Endothelial cell of hepatic sinusoid (primary cell): ENCODE measurements at regions not wholly inside any gene's neighbourhood (a gene's known extent, or its start where the extent isn't known, plus 50 kb on each side); places are given as distances from the start of the nearest gene placed in this dataset.
"Not testable (repeated sequence)": the region's sequence is repeated elsewhere in the genome, so short reads cannot be mapped to it uniquely, and the experiment has no call there.

Source experiments
- in situ Hi-C: cut with HindIII; loops from 2 replicates; pipeline ENCODE4 v1.10.0; 2017; ENCODE audit warnings: low sequenced_read_pairs

GRCh38 chr9:31146485-31147166, 1237.8 kb upstream of the ACO1 start:
- in situ Hi-C loops = no loop called here

DNA sequence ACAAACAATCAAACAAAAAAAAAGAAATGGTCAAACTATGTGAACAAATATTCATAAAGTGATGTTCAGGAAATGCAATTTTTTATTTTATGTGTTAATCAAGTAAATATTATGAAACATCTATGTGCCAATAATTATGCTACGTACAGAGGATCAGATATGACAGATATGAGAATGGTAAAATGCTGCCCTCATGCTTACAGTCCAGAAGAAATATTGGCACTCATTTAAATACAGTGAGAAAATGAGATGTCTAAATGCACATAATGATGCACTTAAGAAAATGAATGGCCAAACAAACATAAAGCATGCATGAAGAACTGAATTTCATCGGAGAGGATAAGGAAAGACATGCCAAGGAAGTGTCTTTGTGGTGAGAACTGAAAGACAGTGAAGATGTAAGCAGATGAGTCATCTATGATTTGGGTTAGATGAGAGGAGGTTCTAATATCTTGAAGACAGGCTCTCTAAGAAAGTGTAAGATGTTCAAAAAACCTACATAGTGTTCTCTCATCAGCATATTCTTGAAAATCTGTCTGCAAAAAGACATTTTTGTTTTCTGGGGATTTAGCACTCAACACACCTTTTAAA, 1231.1 kb upstream of the ACO1 start:
- in situ Hi-C loops = no loop called here

- in situ Hi-C loops = no loop called here
Measured at GRCh38 chr9:31166516-31166915, 1217.9 kb upstream of the ACO1 start.

- in situ Hi-C loops = no loop called here
Measured at GRCh38 chr9:31168161-31168560, 1216.3 kb upstream of the ACO1 start.

DNA sequence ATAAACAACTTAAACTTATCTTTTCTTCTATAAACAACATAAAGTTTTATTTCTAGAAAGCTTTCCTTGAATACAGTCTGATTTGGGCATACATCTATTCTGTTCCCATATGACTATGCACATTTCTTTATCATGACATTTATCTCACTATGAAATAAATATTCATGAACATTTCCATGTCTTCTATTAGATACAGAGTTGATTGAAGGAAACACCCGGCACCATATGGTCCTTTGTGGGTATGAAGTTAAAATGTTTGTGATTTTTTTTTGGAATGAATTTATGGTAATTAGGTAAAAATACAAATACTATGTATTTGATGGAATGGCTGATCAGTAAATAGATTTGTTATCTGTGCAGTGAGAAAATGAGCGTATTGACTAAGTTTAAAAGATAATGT, 1209.8 kb upstream of the ACO1 start:
- in situ Hi-C loops = no loop called here

GRCh38 chr9:31183866-31184265, 1200.6 kb upstream of the ACO1 start:
- in situ Hi-C loops = no loop called here

GRCh38 chr9:31185831-31186230, 1198.6 kb upstream of the ACO1 start:
- in situ Hi-C loops = no loop called here

- in situ Hi-C loops = no loop called here
Measured at GRCh38 chr9:31188496-31188895, 1195.9 kb upstream of the ACO1 start.

GRCh38 chr9:31210978-31211570, 1173.4 kb upstream of the ACO1 start:
- in situ Hi-C loops = no loop called here

DNA sequence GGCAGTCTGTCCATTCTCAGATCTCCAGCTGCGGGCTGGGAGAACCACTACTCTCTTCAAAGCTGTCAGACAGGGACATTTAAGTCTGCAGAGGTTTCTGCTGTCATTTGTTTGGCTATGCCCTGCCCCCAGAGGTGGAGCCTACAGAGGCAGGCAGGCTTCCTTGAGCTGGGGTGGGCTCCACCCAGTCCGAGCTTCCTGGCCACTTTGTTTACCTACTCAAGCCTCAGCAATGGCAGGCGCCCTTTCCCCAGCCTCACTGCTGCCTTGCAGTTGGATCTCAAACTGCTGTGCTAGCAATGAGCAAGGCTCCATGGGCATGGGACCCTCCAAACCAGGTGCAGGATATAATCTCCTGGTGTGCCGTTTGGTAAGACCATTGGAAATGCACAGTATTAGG, 1154.5 kb upstream of the ACO1 start:
- in situ Hi-C loops = not testable (repeated sequence)

GRCh38 chr9:31232485-31232884, 1152.0 kb upstream of the ACO1 start:
- in situ Hi-C loops = no loop called here

- in situ Hi-C loops = no loop called here
Measured at GRCh38 chr9:31236344-31236743, 1148.1 kb upstream of the ACO1 start.

DNA sequence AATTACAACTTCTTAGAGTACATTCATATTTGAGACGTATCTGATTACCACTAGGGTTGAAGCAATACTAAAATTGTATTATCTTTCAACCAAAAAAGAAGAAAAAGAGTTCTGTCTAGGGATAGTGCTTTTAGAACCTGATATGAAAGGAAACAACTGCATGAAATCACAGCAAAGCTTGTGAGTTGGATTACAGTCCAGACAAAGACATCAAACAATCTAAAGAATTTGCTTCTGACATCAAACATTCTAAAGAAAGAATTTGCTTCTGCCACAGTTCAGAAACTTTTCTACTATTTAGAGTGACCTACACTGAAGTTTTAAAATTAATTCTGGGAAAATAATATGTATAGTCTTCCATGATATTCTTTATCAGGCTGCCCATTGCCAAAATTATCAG, 1141.1 kb upstream of the ACO1 start:
- in situ Hi-C loops = loop anchor here (5.0 kb wide), 1 partner anchor 36 kb away; no protein-coding TSS in a partner anchor

GRCh38 chr9:31248156-31248555, 1136.3 kb upstream of the ACO1 start:
- in situ Hi-C loops = no loop called here

DNA sequence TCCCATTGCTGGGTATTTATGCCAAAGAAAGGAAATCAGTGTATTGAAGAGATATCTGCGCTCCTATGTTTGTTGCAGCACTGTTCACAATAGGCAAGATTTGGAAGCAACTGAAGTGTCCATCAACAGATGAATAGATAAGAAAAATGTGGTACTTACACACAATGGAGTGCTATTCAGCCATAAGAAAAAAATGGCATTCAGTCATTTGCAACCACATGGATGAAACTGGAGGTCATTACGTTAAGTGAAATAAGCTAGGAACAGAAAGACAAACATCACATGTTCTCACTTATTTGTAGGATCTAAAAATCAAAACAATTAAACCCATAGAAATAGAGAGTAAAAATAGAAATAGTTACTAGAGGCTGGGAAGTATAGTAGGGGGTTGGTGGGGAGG, 1133.1 kb upstream of the ACO1 start:
- in situ Hi-C loops = no loop called here

DNA sequence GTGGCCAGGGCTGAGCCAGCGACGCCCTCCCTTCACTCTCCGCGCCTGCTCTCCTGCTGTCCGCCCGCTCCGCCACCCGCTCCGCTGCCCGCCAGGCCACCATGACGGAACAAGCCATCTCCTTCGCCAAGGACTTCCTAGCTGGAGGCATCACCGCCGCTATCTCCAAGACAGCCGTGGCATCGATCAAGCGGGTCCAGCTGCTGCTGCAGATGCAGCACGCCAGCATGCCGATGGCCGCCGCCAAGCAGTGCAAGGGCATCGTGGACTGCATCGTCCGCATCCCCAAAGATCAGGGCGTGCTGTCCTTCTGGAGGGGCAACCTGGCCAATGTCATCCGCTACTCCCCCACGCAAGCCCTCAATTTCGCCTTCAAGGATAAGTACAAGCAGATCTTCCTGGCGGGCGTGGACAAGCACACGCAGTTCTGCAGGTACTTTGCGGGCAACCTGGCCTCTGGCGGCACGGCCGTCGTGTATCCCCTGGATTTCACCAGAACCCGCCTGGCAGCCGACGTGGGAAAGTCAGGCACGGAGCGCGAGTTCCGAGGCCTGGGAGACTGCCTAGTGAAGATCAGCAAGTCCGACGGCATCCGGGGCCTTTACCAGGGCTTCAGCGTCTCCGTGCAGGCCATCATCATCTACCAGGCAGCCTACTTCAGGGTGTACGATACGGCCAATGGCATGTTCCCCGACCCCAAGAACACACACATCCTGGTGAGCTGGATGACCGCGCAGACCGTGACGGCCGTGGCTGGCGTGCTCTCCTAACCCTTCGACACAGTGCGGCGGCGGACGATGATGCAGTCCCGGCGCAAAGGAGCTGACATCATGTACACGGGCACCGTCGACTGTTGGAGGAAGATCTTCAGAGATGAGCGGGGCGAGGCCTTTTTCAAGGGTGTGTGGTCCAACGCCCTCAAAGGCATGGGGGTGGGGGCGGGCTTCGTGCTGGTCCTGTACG, 1130.4 kb upstream of the ACO1 start:
- in situ Hi-C loops = no loop called here

- in situ Hi-C loops = no loop called here
Measured at GRCh38 chr9:31255211-31255610, 1129.2 kb upstream of the ACO1 start.

DNA sequence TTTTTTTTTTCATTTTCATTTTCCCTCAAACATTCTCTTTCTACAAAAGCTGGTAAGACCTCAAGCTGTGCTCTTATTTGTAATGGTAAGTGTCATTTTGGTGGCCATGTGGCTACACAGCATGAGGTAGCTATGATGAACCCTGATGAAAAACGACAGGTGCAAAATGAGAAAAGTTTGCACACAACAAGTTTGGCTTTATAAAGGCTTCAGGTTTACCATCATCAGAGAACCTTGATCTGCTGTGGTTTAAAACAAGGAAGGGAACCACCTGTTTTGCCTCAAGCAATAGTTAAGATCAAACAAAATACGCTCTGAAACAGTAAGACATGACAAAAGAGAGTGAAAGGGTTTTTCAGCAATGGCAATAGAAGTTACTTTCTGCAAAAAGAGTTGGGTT, 1124.6 kb upstream of the ACO1 start:
- in situ Hi-C loops = no loop called here

DNA sequence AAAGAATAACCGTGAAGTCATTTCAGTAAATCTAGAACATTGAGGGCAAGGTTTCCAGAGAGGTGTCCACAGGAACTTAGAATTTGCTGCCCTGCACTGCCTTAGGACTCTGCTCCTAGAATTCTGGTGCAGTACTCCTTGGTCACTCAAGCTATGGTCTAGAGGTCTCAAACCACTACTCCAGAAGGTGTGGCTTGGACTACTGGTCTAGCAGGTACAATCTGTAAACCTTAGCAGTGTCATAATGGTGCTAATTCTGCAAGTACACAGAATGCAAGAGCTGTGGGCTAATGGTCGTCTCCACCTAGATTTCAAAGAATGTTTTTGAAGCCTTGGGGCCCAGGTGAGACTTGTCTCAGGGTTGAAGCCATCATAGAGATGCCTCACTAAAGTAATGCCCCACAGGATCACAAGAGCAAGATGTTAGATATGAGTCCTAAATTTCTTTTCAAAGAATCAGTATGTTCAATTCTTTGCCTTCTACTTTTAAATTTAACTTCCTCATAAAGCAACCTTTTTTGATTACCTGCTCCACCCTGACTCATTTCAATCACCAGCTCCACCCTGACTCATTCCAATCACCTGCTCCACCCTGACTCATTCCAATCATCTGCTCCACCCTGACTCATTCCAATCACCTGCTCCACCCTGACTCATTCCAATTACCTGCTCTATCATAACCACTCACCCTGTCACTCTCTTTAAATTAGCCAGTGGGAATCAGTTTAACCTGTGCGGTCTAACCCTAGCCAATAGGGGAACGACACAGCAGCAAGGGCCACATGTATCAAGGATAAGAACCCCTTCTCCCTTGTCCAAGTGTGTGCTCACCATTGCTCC, 1111.8 kb upstream of the ACO1 start:
- in situ Hi-C loops = no loop called here

DNA sequence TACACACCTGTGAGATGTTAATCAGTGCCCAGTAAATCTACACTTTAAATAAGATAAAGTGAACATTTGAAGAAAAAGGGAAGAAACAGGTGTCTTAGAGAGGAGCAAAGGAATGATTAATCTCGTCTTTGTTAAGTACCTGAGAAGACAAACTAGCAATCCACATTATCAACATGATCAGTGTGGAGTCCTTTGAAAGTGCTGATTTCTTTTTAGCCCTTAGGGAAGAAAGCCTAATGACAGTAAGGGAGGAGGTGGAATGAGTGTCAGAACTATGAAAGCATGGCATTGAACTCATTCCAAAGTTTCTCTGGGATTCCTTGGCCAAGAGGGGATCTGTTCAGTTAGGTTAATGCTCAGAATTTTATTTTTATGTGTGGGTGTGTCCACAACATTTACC, 1109.0 kb upstream of the ACO1 start:
- in situ Hi-C loops = no loop called here
